IPS-15b (cell line): ENCODE measurements at regions not wholly inside any gene's neighbourhood (a gene's known extent, or its start where the extent isn't known, plus 50 kb on each side); places are given as distances from the start of the nearest gene placed in this dataset.

ENCODE experiments used
- H3K27me3 ChIP-seq: one replicate; pipeline ENCODE4 v1.6.1; 2013; ENCODE audit warnings: low read length; ENCODE audit not compliant: control insufficient read depth, insufficient read depth
- H3K36me3 ChIP-seq: one replicate; pipeline ENCODE4 v1.6.1; 2013; ENCODE audit warnings: low read length; ENCODE audit not compliant: control insufficient read depth, insufficient read depth
- H3K4me1 ChIP-seq: one replicate; pipeline ENCODE4 v1.6.1; 2013; ENCODE audit warnings: mild to moderate bottlenecking, low read length; ENCODE audit not compliant: control insufficient read depth, insufficient read depth
- H3K4me3 ChIP-seq: one replicate; pipeline ENCODE4 v1.5.1; 2013; ENCODE audit warnings: low read depth, low read length
- H3K9ac ChIP-seq: one replicate; pipeline ENCODE4 v1.6.1; 2013; ENCODE audit warnings: low read depth, mild to moderate bottlenecking, low read length
- H3K9me3 ChIP-seq: one replicate; pipeline ENCODE4 v1.6.1; 2013; ENCODE audit warnings: mild to moderate bottlenecking, low read length; ENCODE audit not compliant: control insufficient read depth, insufficient read depth

- Histone ChIP-seq H3K9me3 (no peaks in the 10 kb centered on the region), H3K4me3 (no peak overlapping the region), H3K36me3 (no peaks in the 10 kb centered on the region), H3K9ac (no peak overlapping the region), H3K4me1 (no peaks in the 10 kb centered on the region), H3K27me3 (no peaks in the 10 kb centered on the region)
These were observed 197.2 kb upstream of the TMPO start for GRCh38 chr12:98317939-98318899.

GRCh38 chr12:98319716-98320425 is 195.5 kb upstream of the TMPO start:
- no peaks in the 10 kb centered on the region for H3K36me3 ChIP-seq
- no peaks in the 10 kb centered on the region for H3K4me1 ChIP-seq
- no peak overlapping the region for H3K4me3 ChIP-seq

GRCh38 chr12:98325003-98325402 is 190.4 kb upstream of the TMPO start:
- H3K27me3 ChIP-seq, result no peaks in the 10 kb centered on the region
- no peaks in the 10 kb centered on the region for H3K4me1 ChIP-seq
- no peaks in the 10 kb centered on the region for H3K36me3 ChIP-seq
- no peak overlapping the region for H3K9ac ChIP-seq
- no peaks in the 10 kb centered on the region for H3K9me3 ChIP-seq
- H3K4me3 ChIP-seq, result no peak overlapping the region

More at GRCh38 chr12:98319716-98320425, 195.5 kb upstream of the TMPO start:
- Histone ChIP-seq H3K9me3 (no peaks in the 10 kb centered on the region), H3K27me3 (no peaks in the 10 kb centered on the region), H3K9ac (no peak overlapping the region)

GRCh38 chr12:98328467-98328866 is 186.9 kb upstream of the TMPO start:
- H3K36me3 ChIP-seq, result no peaks in the 10 kb centered on the region
- H3K4me3 ChIP-seq, result no peak overlapping the region
- H3K9ac ChIP-seq, result no peak overlapping the region
- H3K4me1 ChIP-seq, result no peaks in the 10 kb centered on the region
- no peaks in the 10 kb centered on the region for H3K27me3 ChIP-seq
- H3K9me3 ChIP-seq, result no peaks in the 10 kb centered on the region

- Histone ChIP-seq H3K36me3 (no peaks in the 10 kb centered on the region), H3K4me1 (no peaks in the 10 kb centered on the region), H3K9ac (no peak overlapping the region), H3K9me3 (no peaks in the 10 kb centered on the region), H3K4me3 (no peak overlapping the region), H3K27me3 (no peaks in the 10 kb centered on the region)
These were observed 185.8 kb upstream of the TMPO start for GRCh38 chr12:98329589-98329988.

GRCh38 chr12:98332642-98333041 is 182.7 kb upstream of the TMPO start:
- H3K4me3 ChIP-seq, result no peak overlapping the region
- no peaks in the 10 kb centered on the region for H3K27me3 ChIP-seq
- no peak overlapping the region for H3K9ac ChIP-seq
- no peaks in the 10 kb centered on the region for H3K4me1 ChIP-seq
- no peaks in the 10 kb centered on the region for H3K9me3 ChIP-seq
- H3K36me3 ChIP-seq, result no peaks in the 10 kb centered on the region

GRCh38 chr12:98334768-98335167 is 180.6 kb upstream of the TMPO start:
- no peaks in the 10 kb centered on the region for H3K36me3 ChIP-seq
- H3K4me1 ChIP-seq, result no peaks in the 10 kb centered on the region
- H3K27me3 ChIP-seq, result no peaks in the 10 kb centered on the region
- H3K9ac ChIP-seq, result no peak overlapping the region
- H3K9me3 ChIP-seq, result no peaks in the 10 kb centered on the region
- H3K4me3 ChIP-seq, result no peak overlapping the region

- no peaks in the 10 kb centered on the region for H3K9me3 ChIP-seq
- H3K36me3 ChIP-seq, result no peaks in the 10 kb centered on the region
- peaks cover 11% of the 10 kb centered on the region for H3K4me1 ChIP-seq
- no peaks in the 10 kb centered on the region for H3K27me3 ChIP-seq
- no peak overlapping the region for H3K4me3 ChIP-seq
- H3K9ac ChIP-seq, result no peak overlapping the region
These were observed 174.4 kb upstream of the TMPO start for GRCh38 chr12:98341026-98341425.

GRCh38 chr12:98341732-98342131 is 173.7 kb upstream of the TMPO start:
- no peaks in the 10 kb centered on the region for H3K36me3 ChIP-seq
- no peak overlapping the region for H3K9ac ChIP-seq
- no peaks in the 10 kb centered on the region for H3K9me3 ChIP-seq
- no peaks in the 10 kb centered on the region for H3K27me3 ChIP-seq
- H3K4me3 ChIP-seq, result no peak overlapping the region
- peaks cover 11% of the 10 kb centered on the region for H3K4me1 ChIP-seq

GRCh38 chr12:98343002-98343567 is 172.3 kb upstream of the TMPO start:
- Histone ChIP-seq H3K4me3 (no peak overlapping the region), H3K9me3 (no peaks in the 10 kb centered on the region), H3K4me1 (peaks cover 11% of the 10 kb centered on the region), H3K27me3 (no peaks in the 10 kb centered on the region), H3K9ac (no peak overlapping the region), H3K36me3 (no peaks in the 10 kb centered on the region)

GRCh38 chr12:98344046-98344930 is 171.1 kb upstream of the TMPO start:
- H3K9me3 ChIP-seq, result no peaks in the 10 kb centered on the region
- peaks cover 11% of the 10 kb centered on the region for H3K4me1 ChIP-seq
- H3K27me3 ChIP-seq, result no peaks in the 10 kb centered on the region
- no peaks in the 10 kb centered on the region for H3K36me3 ChIP-seq
- H3K9ac ChIP-seq, result no peak overlapping the region
- no peak overlapping the region for H3K4me3 ChIP-seq
